Liver (tissue), 3 donors: ENCODE measurements at regions not wholly inside any gene's neighbourhood (a gene's known extent, or its start where the extent isn't known, plus 50 kb on each side); places are given as distances from the start of the nearest gene placed in this dataset.

Source experiments
- CTCF ChIP-seq: fragments of 150-350 bp; IDR thresholded peaks from 2 replicates; pipeline ENCODE4 v1.5.1; 2017; ENCODE audit warnings: improper control_type of control experiment, low read depth, low read length; ENCODE audit not compliant: missing input control
- EGR1 ChIP-seq, 2 donors: IDR thresholded peaks; 2 replicates each; pipeline ENCODE4 v1.6.1; 2016 to 2018; ENCODE audit warnings: antibody characterized with exemption in 2 of 2, low read depth in 2 of 2
- FOXA2 ChIP-seq: IDR thresholded peaks from 2 replicates; pipeline ENCODE4 v1.6.1; 2016; ENCODE audit warnings: antibody characterized with exemption
- GABPA ChIP-seq, 2 donors: IDR thresholded peaks in 1 of 2; conservative IDR thresholded peaks in 1 of 2; 2 replicates each; pipeline ENCODE4 v1.6.1; 2016; ENCODE audit warnings: antibody characterized with exemption in 2 of 2, mild to moderate bottlenecking in 1 of 2, moderate library complexity in 1 of 2
- HNF4A ChIP-seq, 2 donors: conservative IDR thresholded peaks; 2 replicates each; pipeline ENCODE4 v1.6.1; 2016; ENCODE audit warnings: antibody characterized with exemption in 2 of 2, mild to moderate bottlenecking in 2 of 2
- MAX ChIP-seq: IDR thresholded peaks from 2 replicates; pipeline ENCODE4 v1.6.1; 2016; ENCODE audit warnings: antibody characterized with exemption
- RAD21 ChIP-seq, 2 donors: IDR thresholded peaks; 2 replicates each; pipeline ENCODE4 v1.6.1; 2016; ENCODE audit warnings: antibody characterized with exemption in 2 of 2, mild to moderate bottlenecking in 2 of 2
- SP1 ChIP-seq: IDR thresholded peaks from 2 replicates; pipeline ENCODE4 v1.6.1; 2018; ENCODE audit warnings: antibody characterized with exemption, mild to moderate bottlenecking
- TAF1 ChIP-seq: conservative IDR thresholded peaks from 2 replicates; pipeline ENCODE4 v1.6.1; 2016; ENCODE audit warnings: antibody characterized with exemption, mild to moderate bottlenecking
- YY1 ChIP-seq: IDR thresholded peaks from 2 replicates; pipeline ENCODE4 v1.6.1; 2016; ENCODE audit warnings: antibody characterized with exemption, mild to moderate bottlenecking
- TF ChIP-seq, protein P1 (sequence below): IDR thresholded peaks from 2 replicates; pipeline ENCODE4 v1.6.1; 2016; ENCODE audit warnings: antibody characterized with exemption, mild to moderate bottlenecking
- donor health status: healthy.
- donor health status: healthy.

- TF ChIP-seq CTCF = no peak
- TF ChIP-seq TAF1 = no peak
- no peak for TF ChIP-seq HNF4A (conservative IDR thresholded peaks at IDR 0.05)
- no peak for TF ChIP-seq SP1
- no peak for TF ChIP-seq FOXA2
- TF ChIP-seq, protein P1, sequence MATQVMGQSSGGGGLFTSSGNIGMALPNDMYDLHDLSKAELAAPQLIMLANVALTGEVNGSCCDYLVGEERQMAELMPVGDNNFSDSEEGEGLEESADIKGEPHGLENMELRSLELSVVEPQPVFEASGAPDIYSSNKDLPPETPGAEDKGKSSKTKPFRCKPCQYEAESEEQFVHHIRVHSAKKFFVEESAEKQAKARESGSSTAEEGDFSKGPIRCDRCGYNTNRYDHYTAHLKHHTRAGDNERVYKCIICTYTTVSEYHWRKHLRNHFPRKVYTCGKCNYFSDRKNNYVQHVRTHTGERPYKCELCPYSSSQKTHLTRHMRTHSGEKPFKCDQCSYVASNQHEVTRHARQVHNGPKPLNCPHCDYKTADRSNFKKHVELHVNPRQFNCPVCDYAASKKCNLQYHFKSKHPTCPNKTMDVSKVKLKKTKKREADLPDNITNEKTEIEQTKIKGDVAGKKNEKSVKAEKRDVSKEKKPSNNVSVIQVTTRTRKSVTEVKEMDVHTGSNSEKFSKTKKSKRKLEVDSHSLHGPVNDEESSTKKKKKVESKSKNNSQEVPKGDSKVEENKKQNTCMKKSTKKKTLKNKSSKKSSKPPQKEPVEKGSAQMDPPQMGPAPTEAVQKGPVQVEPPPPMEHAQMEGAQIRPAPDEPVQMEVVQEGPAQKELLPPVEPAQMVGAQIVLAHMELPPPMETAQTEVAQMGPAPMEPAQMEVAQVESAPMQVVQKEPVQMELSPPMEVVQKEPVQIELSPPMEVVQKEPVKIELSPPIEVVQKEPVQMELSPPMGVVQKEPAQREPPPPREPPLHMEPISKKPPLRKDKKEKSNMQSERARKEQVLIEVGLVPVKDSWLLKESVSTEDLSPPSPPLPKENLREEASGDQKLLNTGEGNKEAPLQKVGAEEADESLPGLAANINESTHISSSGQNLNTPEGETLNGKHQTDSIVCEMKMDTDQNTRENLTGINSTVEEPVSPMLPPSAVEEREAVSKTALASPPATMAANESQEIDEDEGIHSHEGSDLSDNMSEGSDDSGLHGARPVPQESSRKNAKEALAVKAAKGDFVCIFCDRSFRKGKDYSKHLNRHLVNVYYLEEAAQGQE = no peak
- no peak for TF ChIP-seq MAX
- TF ChIP-seq GABPA (IDR thresholded peaks at IDR 0.05 in 1 of 2, conservative IDR thresholded peaks at IDR 0.05 in 1 of 2) = no peak
- TF ChIP-seq YY1 = no peak
- TF ChIP-seq RAD21 (IDR thresholded peaks at IDR 0.05) = no peak
- no peak for TF ChIP-seq EGR1 (IDR thresholded peaks at IDR 0.05; ENCODE audit: low read depth in 2 of 2)
Observed at GRCh38 chr5:130536691-130537090, 628.4 kb downstream of the HINT1 start.
